Astrocyte (in vitro differentiated cells and primary cell): ENCODE measurements at regions not wholly inside any gene's neighbourhood (a gene's known extent, or its start where the extent isn't known, plus 50 kb on each side); places are given as distances from the start of the nearest gene placed in this dataset.

Experiments used
- EZH2 ChIP-seq: IDR thresholded peaks from 2 replicates; pipeline ENCODE4 v1.6.1; 2012; ENCODE audit warnings: mild to moderate bottlenecking, low read length, inconsistent platforms; ENCODE audit not compliant: insufficient read depth
- TF ChIP-seq, protein P1 (sequence below): IDR thresholded peaks from 2 replicates; pipeline ENCODE4 v1.5.1; 2011; ENCODE audit warnings: low read depth, mild to moderate bottlenecking, inconsistent platforms, low read length, moderate library complexity; ENCODE audit not compliant: insufficient read depth

DNA sequence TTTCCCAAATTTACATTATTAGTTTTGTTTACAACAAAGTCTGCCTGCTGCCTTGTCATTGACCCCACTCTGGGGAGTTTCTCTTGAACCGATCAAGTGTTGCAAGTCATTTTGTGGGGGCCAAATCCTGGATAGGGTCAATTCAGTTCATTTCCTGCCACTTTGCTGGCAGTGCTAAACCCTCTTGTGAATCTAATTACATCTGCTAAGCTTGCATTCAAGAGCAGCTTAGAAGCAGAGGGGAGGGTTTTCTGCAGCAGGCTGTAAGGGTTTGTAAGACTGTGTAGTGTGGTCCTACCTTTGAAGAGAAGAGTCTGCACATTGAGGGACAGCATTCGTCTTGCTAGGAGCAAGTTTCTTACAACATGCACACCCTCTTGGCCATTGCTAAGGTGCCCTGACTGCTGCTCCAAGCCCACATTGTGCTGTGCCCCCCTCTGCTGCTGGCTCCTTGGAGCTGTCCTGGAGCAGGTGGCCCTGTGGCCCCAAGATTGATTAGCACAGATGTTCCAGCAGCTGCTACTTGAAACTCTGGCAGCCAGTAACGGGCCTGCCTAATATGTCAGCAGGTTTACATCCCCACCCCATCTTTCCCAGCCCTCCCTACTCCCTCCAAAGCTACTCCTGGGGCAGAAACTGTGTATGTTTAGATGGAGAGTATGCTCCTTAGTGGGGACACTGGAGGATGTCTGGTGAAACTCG, 174.5 kb upstream of the USP9Y start:
- TF ChIP-seq, protein P1, sequence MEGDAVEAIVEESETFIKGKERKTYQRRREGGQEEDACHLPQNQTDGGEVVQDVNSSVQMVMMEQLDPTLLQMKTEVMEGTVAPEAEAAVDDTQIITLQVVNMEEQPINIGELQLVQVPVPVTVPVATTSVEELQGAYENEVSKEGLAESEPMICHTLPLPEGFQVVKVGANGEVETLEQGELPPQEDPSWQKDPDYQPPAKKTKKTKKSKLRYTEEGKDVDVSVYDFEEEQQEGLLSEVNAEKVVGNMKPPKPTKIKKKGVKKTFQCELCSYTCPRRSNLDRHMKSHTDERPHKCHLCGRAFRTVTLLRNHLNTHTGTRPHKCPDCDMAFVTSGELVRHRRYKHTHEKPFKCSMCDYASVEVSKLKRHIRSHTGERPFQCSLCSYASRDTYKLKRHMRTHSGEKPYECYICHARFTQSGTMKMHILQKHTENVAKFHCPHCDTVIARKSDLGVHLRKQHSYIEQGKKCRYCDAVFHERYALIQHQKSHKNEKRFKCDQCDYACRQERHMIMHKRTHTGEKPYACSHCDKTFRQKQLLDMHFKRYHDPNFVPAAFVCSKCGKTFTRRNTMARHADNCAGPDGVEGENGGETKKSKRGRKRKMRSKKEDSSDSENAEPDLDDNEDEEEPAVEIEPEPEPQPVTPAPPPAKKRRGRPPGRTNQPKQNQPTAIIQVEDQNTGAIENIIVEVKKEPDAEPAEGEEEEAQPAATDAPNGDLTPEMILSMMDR = no peak
- TF ChIP-seq EZH2 = no peak
